ENCODE measurements at regions not wholly inside any gene's neighbourhood (a gene's known extent, or its start where the extent isn't known, plus 50 kb on each side); places are given as distances from the start of the nearest gene placed in this dataset.

DNA sequence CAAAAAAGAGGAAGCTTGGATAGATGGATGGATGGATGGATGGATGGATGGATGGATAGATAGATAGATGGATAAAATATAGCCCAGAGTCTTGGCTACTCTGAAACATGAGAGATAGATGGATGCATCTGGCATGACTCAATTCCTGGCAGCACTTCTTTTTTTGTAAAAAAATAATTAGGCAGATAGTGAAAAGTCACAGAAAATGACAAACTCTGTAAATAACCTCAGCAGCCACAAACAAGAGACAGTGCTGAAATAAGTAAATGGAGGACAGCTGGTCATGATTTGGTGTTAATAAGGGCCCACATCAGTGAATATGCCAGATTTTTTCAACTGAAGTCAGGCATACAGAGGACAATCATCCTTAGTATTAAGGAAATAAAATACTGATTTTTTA, 585.0 kb upstream of the GCFC2 start:
- Mint-ChIP-seq H3K4me3 (no peak overlapping the region), H3K4me1 (no peaks in the 10 kb centered on the region), H3K27ac (no peak overlapping the region), H3K9me3 (peaks cover 0 to 3% (median 0%) of the 10 kb centered on the region in 7 donors), H3K27me3 (ENCODE audit: low read depth in 3 of 3) (no peaks in the 10 kb centered on the region), H3K36me3 (no peaks in the 10 kb centered on the region)
- Histone ChIP-seq H3K79me2 (ENCODE audit: insufficient read depth, low read length) (no peaks in the 10 kb centered on the region), H4K20me1 (ENCODE audit: insufficient read depth, low read length) (no peaks in the 10 kb centered on the region), H3K27ac (ENCODE audit: low read depth in 1 of 2, low read length in 2 of 2) (no peak overlapping the region), H3K36me3 (replicated peaks in 1 of 2; ENCODE audit: control insufficient read depth in 1 of 2, insufficient read depth in 2 of 2, low read length in 2 of 2) (no peaks in the 10 kb centered on the region), H2AFZ (ENCODE audit: insufficient read depth, low read depth, low read length, poor library complexity, severe bottlenecking) (no peak overlapping the region), H3K9me3 (replicated peaks in 1 of 2; ENCODE audit: control insufficient read depth in 1 of 2, insufficient read depth in 1 of 2, low read length in 2 of 2) (no peaks in the 10 kb centered on the region), H3K4me3 (replicated peaks in 1 of 3; ENCODE audit: low read depth in 2 of 3, low read length in 3 of 3) (no peak overlapping the region), H3K27me3 (ENCODE audit: control insufficient read depth in 2 of 2, insufficient read depth in 2 of 2, low read length in 2 of 2) (no peaks in the 10 kb centered on the region), H3K9ac (ENCODE audit: insufficient read depth, low read length, poor library complexity, severe bottlenecking) (no peak overlapping the region), H3K4me1 (ENCODE audit: control insufficient read depth in 1 of 2, insufficient read depth in 2 of 2, low read length in 2 of 2) (no peaks in the 10 kb centered on the region), H3K4me2 (replicated peaks; ENCODE audit: extremely low read depth, low read length, poor library complexity, severe bottlenecking) (no peak overlapping the region)
- intact Hi-C loops (cut with micrococcal nuclease): no loop called here
- TF ChIP-seq, protein P1, sequence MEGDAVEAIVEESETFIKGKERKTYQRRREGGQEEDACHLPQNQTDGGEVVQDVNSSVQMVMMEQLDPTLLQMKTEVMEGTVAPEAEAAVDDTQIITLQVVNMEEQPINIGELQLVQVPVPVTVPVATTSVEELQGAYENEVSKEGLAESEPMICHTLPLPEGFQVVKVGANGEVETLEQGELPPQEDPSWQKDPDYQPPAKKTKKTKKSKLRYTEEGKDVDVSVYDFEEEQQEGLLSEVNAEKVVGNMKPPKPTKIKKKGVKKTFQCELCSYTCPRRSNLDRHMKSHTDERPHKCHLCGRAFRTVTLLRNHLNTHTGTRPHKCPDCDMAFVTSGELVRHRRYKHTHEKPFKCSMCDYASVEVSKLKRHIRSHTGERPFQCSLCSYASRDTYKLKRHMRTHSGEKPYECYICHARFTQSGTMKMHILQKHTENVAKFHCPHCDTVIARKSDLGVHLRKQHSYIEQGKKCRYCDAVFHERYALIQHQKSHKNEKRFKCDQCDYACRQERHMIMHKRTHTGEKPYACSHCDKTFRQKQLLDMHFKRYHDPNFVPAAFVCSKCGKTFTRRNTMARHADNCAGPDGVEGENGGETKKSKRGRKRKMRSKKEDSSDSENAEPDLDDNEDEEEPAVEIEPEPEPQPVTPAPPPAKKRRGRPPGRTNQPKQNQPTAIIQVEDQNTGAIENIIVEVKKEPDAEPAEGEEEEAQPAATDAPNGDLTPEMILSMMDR (IDR thresholded peaks at IDR 0.05): no peak
- no peak for DNase-seq

DNA sequence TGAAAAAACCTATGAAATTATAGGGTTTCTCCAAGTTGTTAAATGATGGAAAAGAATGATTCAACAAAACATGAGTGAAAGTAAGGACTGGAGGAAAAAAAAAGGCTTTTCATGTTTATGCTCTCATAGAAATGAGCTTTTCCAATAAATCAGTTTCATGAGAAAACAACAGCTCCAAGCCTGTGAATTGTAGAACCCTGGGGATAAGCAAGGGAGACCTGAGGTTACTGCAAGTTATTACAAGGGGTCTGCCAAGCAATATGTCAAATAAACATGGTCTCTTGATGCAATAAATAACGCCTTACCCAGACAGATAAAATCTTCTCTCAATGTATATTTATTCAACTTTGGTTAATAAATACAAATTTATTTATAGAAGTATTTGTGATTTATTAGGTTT, 577.9 kb upstream of the GCFC2 start:
- H3K36me3 ChIP-seq (replicated peaks in 1 of 2; ENCODE audit: control insufficient read depth in 1 of 2, insufficient read depth in 2 of 2, low read length in 2 of 2): no peaks in the 10 kb centered on the region
- no peak for DNase-seq
- H3K9ac ChIP-seq (ENCODE audit: insufficient read depth, low read length, poor library complexity, severe bottlenecking): no peak overlapping the region
- TF ChIP-seq, protein P1 (IDR thresholded peaks at IDR 0.05): no peak
- H4K20me1 ChIP-seq (ENCODE audit: insufficient read depth, low read length): no peaks in the 10 kb centered on the region
- H2AFZ ChIP-seq (ENCODE audit: insufficient read depth, low read depth, low read length, poor library complexity, severe bottlenecking): no peak overlapping the region
- H3K27me3 Mint-ChIP-seq (ENCODE audit: low read depth in 3 of 3): no peaks in the 10 kb centered on the region
- WGBS (ENCODE audit: insufficient coverage): no CpG with 5 or more reads among the region's 1 CpG
- H3K4me2 ChIP-seq (replicated peaks; ENCODE audit: extremely low read depth, low read length, poor library complexity, severe bottlenecking): no peak overlapping the region
- H3K36me3 Mint-ChIP-seq: no peaks in the 10 kb centered on the region
- no peak overlapping the region for H3K27ac ChIP-seq (ENCODE audit: low read depth in 1 of 2, low read length in 2 of 2)
- no peaks in the 10 kb centered on the region for H3K27me3 ChIP-seq (ENCODE audit: control insufficient read depth in 2 of 2, insufficient read depth in 2 of 2, low read length in 2 of 2)
- H3K9me3 ChIP-seq (replicated peaks in 1 of 2; ENCODE audit: control insufficient read depth in 1 of 2, insufficient read depth in 1 of 2, low read length in 2 of 2): no peaks in the 10 kb centered on the region
- H3K4me1 ChIP-seq (ENCODE audit: control insufficient read depth in 1 of 2, insufficient read depth in 2 of 2, low read length in 2 of 2): no peaks in the 10 kb centered on the region
- no peaks in the 10 kb centered on the region for H3K79me2 ChIP-seq (ENCODE audit: insufficient read depth, low read length)
- intact Hi-C loops (cut with micrococcal nuclease): no loop called here
- H3K27ac Mint-ChIP-seq: no peak overlapping the region
- H3K4me3 ChIP-seq (replicated peaks in 1 of 3; ENCODE audit: low read depth in 2 of 3, low read length in 3 of 3): no peak overlapping the region
- H3K9me3 Mint-ChIP-seq: peaks cover 0 to 3% (median 0%) of the 10 kb centered on the region in 7 donors
- H3K4me3 Mint-ChIP-seq: no peak overlapping the region
- H3K4me1 Mint-ChIP-seq: no peaks in the 10 kb centered on the region
